ENCODE measurements at regions not wholly inside any gene's neighbourhood (a gene's known extent, or its start where the extent isn't known, plus 50 kb on each side); places are given as distances from the start of the nearest gene placed in this dataset.

DNA sequence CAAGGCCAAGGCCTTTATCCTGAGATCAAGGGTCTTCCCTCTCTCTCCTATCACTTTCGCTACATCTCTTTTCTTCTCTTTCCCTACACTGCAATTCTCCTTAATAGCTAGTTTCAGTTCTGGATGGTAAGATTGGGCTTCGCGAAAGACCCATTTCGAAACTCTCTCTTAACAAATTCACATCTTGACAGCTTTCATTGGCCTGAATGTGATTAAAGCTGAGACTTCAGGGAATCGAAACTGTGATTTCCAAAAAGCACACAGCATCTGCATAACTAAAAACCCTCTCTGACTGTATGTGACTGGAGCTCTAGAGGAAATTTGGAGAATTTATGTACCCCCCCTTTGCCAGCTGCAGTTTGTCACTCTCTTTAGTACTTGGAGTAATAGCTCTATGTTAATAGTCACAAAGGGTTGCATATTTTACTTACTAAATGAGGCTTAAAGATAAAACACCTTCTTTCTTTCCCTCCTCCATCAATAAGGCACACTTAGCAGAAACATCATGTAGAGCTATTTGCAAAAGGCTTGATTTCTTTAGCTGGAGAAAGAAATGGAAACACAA is 105.3 kb upstream of the FAM20A start:
- TF ChIP-seq, protein P1, sequence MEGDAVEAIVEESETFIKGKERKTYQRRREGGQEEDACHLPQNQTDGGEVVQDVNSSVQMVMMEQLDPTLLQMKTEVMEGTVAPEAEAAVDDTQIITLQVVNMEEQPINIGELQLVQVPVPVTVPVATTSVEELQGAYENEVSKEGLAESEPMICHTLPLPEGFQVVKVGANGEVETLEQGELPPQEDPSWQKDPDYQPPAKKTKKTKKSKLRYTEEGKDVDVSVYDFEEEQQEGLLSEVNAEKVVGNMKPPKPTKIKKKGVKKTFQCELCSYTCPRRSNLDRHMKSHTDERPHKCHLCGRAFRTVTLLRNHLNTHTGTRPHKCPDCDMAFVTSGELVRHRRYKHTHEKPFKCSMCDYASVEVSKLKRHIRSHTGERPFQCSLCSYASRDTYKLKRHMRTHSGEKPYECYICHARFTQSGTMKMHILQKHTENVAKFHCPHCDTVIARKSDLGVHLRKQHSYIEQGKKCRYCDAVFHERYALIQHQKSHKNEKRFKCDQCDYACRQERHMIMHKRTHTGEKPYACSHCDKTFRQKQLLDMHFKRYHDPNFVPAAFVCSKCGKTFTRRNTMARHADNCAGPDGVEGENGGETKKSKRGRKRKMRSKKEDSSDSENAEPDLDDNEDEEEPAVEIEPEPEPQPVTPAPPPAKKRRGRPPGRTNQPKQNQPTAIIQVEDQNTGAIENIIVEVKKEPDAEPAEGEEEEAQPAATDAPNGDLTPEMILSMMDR (conservative IDR thresholded peaks at IDR 0.05), result no peak
- TF ChIP-seq ZFX (IDR thresholded peaks at IDR 0.05), result no peak
- no peak overlapping the region for H3K27ac ChIP-seq

DNA sequence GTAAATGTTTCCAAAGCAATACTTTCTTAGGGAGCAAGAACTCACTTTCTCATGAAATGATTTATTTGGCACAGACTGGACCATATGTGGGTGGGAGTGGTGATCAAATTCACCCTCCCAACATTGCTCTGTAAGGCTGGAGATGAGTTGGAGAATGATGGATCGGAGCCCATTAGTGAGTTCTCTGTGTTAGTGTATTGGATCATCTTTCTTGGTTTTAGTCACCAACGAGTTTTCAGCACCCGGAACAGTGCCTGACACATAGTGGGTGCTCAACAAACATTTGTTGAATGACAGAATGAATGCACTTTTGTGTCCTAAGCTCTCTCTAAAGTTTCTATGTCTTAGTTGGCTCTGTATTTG is 104.5 kb upstream of the FAM20A start:
- H3K27ac ChIP-seq, result no peak overlapping the region
- TF ChIP-seq, protein P1 (conservative IDR thresholded peaks at IDR 0.05), result no peak
- no peak for TF ChIP-seq ZFX (IDR thresholded peaks at IDR 0.05)

DNA sequence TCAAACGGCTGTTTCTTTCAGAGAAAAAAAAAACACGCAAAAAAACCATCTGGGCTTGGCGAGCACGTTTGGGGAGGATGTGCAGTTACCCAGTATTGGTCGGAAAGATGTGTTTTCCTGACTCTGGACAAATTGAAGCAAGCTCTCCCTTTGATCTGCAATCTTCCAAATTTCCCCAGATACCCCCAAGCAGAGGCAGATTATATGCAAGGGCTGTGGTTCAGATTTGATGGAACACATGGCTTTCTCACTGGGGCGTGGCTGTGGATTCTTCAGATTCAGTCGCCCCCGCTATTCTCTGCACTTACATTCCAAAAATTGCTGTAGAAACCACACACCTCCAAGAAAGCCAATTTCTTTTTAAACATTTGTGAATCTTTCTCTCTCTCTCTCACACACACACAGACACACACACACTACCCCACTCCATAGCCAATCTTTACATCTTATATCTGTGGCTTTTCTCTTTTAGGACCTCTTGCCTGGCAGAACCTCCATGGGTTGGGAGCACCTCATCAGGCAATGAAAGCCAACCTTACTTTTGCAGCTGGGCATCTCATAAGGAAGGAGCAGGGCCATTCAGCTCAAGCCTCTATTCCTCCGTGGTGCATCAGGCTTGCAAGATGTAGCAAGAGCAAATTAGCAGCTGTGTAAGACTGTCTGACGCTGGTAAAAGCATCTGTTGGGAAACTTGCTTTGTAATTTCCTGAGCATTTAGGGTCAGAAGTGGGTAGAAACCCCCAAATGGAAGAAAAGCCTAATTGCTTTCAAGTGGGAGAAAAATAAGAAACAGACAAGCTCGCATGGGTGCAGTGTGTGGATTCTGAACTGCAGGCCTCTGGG is 103.9 kb upstream of the FAM20A start:
- H3K27ac ChIP-seq, result no peak overlapping the region
- TF ChIP-seq, protein P1 (conservative IDR thresholded peaks at IDR 0.05), result no peak
- no peak for TF ChIP-seq ZFX (IDR thresholded peaks at IDR 0.05)

DNA sequence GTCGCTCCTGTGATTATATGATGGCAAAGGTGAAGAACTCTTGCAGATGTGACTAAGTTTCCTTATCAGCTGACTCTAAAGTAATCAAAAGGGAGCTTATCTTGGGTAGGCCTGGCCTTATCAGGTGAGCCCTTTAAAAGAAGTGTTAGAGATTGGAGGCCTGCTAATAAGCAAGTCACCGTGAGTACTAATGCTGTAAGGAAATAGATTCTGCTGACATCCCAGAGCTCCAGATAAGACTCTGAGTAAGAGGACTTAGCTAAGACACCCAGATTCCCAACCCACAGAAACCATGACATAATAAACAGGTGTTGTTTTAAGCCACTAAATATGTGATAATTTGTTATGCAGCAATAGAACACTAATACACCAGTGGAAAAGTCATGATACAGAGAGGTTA is 99.9 kb upstream of the FAM20A start:
- TF ChIP-seq ZFX (IDR thresholded peaks at IDR 0.05), result no peak
- TF ChIP-seq, protein P1 (conservative IDR thresholded peaks at IDR 0.05), result no peak
- H3K27ac ChIP-seq, result no peak overlapping the region

DNA sequence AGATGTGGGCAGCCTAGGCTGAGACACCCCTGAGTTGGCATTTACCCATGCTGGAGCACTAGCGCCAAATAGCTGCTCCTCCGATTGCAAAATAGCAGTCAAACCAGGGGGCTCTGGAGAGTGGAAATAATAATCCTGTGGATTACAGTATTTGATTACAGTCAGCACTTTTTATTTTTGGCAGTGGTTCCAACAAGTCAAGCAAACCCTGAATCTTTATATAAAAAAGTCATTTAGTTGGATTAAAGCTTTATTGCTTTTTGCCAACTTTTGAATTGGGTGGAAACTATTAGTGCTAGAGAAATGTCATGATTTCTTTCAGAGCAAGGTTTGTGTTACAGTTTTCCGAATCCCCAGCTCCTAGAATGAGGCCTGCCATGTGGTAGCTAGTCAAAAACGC is 99.3 kb upstream of the FAM20A start:
- TF ChIP-seq, protein P1 (conservative IDR thresholded peaks at IDR 0.05), result no peak
- H3K27ac ChIP-seq, result no peak overlapping the region

DNA sequence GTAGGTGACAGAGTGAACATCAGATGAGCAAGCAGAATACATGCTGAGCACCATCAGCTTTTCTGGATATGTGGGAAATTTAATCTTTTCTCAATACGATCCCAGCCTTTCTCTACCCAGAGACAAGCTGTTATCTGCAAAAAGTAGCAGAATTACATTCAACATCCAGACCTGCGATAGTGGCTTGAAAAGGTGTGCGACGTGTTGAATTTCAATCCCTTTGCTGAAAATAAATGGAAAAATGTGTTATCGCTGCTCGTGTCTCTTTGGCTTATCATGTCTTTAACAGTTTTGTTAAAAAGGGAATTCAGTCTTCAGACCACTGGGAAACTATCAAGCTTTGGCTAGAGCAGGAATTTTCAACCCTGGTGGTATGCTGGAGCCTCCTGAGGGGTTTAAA is 98.8 kb upstream of the FAM20A start:
- no peak overlapping the region for H3K27ac ChIP-seq
- no peak for TF ChIP-seq ZFX (IDR thresholded peaks at IDR 0.05)

DNA sequence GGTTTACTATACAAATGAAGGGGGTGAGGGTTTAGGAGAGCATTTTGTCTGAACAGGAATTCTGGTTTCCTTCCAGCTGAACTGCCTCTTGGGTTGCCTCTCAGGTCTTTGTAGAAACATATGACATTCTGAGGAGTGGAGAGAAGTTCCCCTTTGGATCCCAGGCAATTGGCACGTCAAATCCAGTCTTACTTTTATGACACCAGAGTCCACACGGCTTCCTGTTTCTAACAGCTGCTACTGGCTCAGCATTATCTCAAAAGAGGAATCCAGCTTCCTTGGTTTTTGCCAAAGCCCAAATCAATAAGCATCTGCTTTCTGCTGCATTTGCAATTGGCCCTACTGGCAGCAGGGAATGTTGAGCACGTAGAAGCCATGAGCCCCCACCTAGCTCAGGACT is 97.6 kb upstream of the FAM20A start:
- H3K27ac ChIP-seq, result no peak overlapping the region
- TF ChIP-seq ZFX (IDR thresholded peaks at IDR 0.05), result no peak
- TF ChIP-seq, protein P1 (conservative IDR thresholded peaks at IDR 0.05), result no peak
